Lower leg skin (tissue), 3 donors: ENCODE measurements at regions not wholly inside any gene's neighbourhood (a gene's known extent, or its start where the extent isn't known, plus 50 kb on each side); places are given as distances from the start of the nearest gene placed in this dataset.

Experiments used
- POLR2A ChIP-seq, 2 donors: fragments of 450-650 bp; IDR thresholded peaks; one replicate each; pipeline ENCODE4 v1.6.1; 2016 to 2017; ENCODE audit warnings: antibody characterized with exemption in 2 of 2, mild to moderate bottlenecking in 1 of 2, moderate library complexity in 1 of 2
- TF ChIP-seq, protein P1 (sequence below), 3 donors: fragments of 450-650 bp; IDR thresholded peaks; one replicate each; pipeline ENCODE4 v1.5.1; 2016; ENCODE audit warnings: antibody characterized with exemption in 3 of 3, mild to moderate bottlenecking in 3 of 3, moderate library complexity in 2 of 3

DNA sequence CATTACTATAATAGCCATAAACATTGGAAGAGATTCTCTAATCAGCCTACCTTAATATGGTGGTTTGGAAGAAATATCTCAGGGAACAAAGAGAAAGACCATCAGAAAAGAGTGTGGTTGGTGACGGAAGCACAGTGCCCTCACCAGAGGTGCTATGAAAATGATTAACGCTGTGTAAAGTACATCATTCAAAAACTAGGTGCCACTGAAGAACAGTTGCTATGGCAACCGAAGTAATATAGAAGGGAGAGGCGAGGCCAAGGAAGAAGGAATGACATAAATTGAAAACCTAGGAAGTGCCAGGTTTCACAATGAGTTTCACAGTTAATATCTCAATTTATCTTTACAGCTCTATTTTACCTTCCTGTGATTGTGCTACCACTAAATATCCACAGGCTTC is 57.0 kb upstream of the ARSJ start:
- TF ChIP-seq, protein P1, sequence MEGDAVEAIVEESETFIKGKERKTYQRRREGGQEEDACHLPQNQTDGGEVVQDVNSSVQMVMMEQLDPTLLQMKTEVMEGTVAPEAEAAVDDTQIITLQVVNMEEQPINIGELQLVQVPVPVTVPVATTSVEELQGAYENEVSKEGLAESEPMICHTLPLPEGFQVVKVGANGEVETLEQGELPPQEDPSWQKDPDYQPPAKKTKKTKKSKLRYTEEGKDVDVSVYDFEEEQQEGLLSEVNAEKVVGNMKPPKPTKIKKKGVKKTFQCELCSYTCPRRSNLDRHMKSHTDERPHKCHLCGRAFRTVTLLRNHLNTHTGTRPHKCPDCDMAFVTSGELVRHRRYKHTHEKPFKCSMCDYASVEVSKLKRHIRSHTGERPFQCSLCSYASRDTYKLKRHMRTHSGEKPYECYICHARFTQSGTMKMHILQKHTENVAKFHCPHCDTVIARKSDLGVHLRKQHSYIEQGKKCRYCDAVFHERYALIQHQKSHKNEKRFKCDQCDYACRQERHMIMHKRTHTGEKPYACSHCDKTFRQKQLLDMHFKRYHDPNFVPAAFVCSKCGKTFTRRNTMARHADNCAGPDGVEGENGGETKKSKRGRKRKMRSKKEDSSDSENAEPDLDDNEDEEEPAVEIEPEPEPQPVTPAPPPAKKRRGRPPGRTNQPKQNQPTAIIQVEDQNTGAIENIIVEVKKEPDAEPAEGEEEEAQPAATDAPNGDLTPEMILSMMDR (IDR thresholded peaks at IDR 0.05), result no peak
- TF ChIP-seq POLR2A (IDR thresholded peaks at IDR 0.05), result no peak
